ENCODE measurements at regions not wholly inside any gene's neighbourhood (a gene's known extent, or its start where the extent isn't known, plus 50 kb on each side); places are given as distances from the start of the nearest gene placed in this dataset.

DNA sequence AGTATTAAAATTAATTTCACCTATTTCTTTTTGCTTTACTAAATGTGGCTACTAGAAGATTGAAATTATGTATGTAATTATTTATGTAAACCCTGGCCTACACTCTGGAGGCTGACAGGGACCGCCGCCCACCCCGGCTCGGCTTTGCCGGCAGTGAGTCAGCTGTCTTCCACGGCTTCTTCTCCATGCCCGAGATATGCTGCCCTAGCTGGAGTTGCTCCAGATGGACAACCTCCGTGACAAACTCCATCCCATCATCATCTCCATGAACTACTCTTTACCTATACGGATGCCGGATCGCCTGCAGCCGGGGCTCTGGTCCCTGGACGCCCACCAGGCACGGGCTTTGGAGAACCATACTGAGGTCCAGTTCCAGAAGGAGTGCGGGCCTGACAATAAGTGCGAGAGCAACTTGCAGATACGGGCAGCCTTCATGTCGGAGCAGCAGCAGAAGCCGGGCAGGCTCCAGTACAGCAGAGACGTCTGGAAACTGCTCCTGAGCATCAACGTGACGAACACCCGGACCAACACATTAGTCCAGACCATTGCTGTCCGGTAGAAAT lies 86.9 kb upstream of the NID2 start:
- no peak overlapping the region for H3K4me3 Mint-ChIP-seq (ENCODE audit: unreplicated experiment)
- no peak for DNase-seq (ENCODE audit: extremely low spot score, unreplicated experiment)
- H3K36me3 Mint-ChIP-seq (ENCODE audit: unreplicated experiment): no peaks in the 10 kb centered on the region
- TF ChIP-seq, protein P1, sequence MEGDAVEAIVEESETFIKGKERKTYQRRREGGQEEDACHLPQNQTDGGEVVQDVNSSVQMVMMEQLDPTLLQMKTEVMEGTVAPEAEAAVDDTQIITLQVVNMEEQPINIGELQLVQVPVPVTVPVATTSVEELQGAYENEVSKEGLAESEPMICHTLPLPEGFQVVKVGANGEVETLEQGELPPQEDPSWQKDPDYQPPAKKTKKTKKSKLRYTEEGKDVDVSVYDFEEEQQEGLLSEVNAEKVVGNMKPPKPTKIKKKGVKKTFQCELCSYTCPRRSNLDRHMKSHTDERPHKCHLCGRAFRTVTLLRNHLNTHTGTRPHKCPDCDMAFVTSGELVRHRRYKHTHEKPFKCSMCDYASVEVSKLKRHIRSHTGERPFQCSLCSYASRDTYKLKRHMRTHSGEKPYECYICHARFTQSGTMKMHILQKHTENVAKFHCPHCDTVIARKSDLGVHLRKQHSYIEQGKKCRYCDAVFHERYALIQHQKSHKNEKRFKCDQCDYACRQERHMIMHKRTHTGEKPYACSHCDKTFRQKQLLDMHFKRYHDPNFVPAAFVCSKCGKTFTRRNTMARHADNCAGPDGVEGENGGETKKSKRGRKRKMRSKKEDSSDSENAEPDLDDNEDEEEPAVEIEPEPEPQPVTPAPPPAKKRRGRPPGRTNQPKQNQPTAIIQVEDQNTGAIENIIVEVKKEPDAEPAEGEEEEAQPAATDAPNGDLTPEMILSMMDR (IDR thresholded peaks at IDR 0.05): no peak
- H3K4me1 Mint-ChIP-seq (ENCODE audit: unreplicated experiment): peaks cover 11% of the 10 kb centered on the region
- peaks cover 44% of the 10 kb centered on the region for H3K27me3 Mint-ChIP-seq (ENCODE audit: unreplicated experiment)
- H3K27ac Mint-ChIP-seq (ENCODE audit: unreplicated experiment): no peak overlapping the region
- H3K9me3 Mint-ChIP-seq (ENCODE audit: unreplicated experiment): peaks cover 7% of the 10 kb centered on the region

- TF ChIP-seq, protein P1 (IDR thresholded peaks at IDR 0.05): no peak
- Mint-ChIP-seq H3K27me3 (ENCODE audit: unreplicated experiment) (peaks cover 38% of the 10 kb centered on the region), H3K9me3 (ENCODE audit: unreplicated experiment) (peaks cover 7% of the 10 kb centered on the region), H3K4me3 (ENCODE audit: unreplicated experiment) (no peak overlapping the region), H3K4me1 (ENCODE audit: unreplicated experiment) (peaks cover 11% of the 10 kb centered on the region), H3K36me3 (ENCODE audit: unreplicated experiment) (no peaks in the 10 kb centered on the region), H3K27ac (ENCODE audit: unreplicated experiment) (no peak overlapping the region)
- no peak for DNase-seq (ENCODE audit: extremely low spot score, unreplicated experiment)
Measured at GRCh38 chr14:52154992-52155650, 86.3 kb upstream of the NID2 start.

- TF ChIP-seq, protein P1 (IDR thresholded peaks at IDR 0.05): no peak
- no peak for DNase-seq (ENCODE audit: extremely low spot score, unreplicated experiment)
- Mint-ChIP-seq H3K4me1 (ENCODE audit: unreplicated experiment) (peaks cover 11% of the 10 kb centered on the region), H3K36me3 (ENCODE audit: unreplicated experiment) (no peaks in the 10 kb centered on the region), H3K9me3 (ENCODE audit: unreplicated experiment) (peaks cover 7% of the 10 kb centered on the region), H3K4me3 (ENCODE audit: unreplicated experiment) (no peak overlapping the region), H3K27me3 (ENCODE audit: unreplicated experiment) (peaks cover 38% of the 10 kb centered on the region), H3K27ac (ENCODE audit: unreplicated experiment) (no peak overlapping the region)
Measured at GRCh38 chr14:52153939-52154338, 85.1 kb upstream of the NID2 start.

DNA sequence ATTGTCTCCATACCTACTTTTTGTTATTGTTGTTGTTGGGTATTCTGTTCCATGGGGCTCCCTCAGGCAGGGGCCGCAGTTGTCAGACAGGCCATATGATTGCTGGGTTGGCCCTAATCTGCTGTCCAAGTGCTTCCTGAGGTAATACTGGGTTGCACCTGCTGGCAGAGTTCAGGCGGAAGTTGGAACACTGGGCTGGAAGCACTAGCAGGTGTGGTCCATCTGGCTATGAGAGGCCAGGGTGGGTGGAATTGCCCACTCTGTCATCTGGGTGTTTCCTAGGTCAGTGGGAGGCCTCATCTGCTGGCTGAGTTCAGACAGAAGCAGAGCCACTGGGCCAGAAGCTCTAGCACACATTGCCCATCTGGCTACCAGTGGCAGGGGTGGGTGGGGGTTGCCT lies 81.3 kb upstream of the NID2 start:
- Mint-ChIP-seq H3K27me3 (ENCODE audit: unreplicated experiment) (peaks cover 60% of the 10 kb centered on the region), H3K27ac (ENCODE audit: unreplicated experiment) (no peak overlapping the region), H3K36me3 (ENCODE audit: unreplicated experiment) (no peaks in the 10 kb centered on the region), H3K4me1 (ENCODE audit: unreplicated experiment) (peaks cover 11% of the 10 kb centered on the region), H3K9me3 (ENCODE audit: unreplicated experiment) (peaks cover 7% of the 10 kb centered on the region), H3K4me3 (ENCODE audit: unreplicated experiment) (no peak overlapping the region)
- no peak for DNase-seq (ENCODE audit: extremely low spot score, unreplicated experiment)
- TF ChIP-seq, protein P1 (IDR thresholded peaks at IDR 0.05): no peak

DNA sequence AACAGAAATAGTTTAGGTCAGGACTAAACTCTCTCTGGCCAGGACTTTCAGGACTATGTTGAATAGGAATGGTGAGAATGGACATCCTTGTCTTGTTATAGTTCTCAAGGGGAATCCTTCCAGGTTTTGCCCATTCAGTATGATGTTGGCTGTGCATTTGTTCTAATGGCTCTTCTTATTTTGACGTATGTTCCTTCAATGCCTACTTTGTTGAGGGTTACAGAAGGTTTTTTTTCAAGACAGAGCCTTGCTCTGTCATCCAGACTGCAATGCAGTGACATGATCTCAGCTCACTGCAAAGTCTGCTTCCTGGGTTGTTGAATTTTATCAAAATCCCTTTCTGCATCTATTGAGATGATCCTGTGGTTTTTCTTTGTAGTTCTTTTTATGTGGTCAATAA lies 79.5 kb upstream of the NID2 start:
- H3K4me3 Mint-ChIP-seq (ENCODE audit: unreplicated experiment): no peak overlapping the region
- no peak for DNase-seq (ENCODE audit: extremely low spot score, unreplicated experiment)
- H3K27me3 Mint-ChIP-seq (ENCODE audit: unreplicated experiment): peaks cover 68% of the 10 kb centered on the region
- no peak overlapping the region for H3K27ac Mint-ChIP-seq (ENCODE audit: unreplicated experiment)
- TF ChIP-seq, protein P1 (IDR thresholded peaks at IDR 0.05): no peak
- H3K4me1 Mint-ChIP-seq (ENCODE audit: unreplicated experiment): no peaks in the 10 kb centered on the region
- peaks cover 7% of the 10 kb centered on the region for H3K9me3 Mint-ChIP-seq (ENCODE audit: unreplicated experiment)
- no peaks in the 10 kb centered on the region for H3K36me3 Mint-ChIP-seq (ENCODE audit: unreplicated experiment)

Measured in osteocyte (in vitro differentiated cells).